ENCODE measurements at regions not wholly inside any gene's neighbourhood (a gene's known extent, or its start where the extent isn't known, plus 50 kb on each side); places are given as distances from the start of the nearest gene placed in this dataset.

- no peak for DNase-seq
Measured at GRCh38 chr5:121218086-121218485, 633.6 kb upstream of the FTMT start.

GRCh38 chr5:121221483-121221882 is 630.2 kb upstream of the FTMT start:
- no peak for DNase-seq

GRCh38 chr5:121226765-121227164 is 624.9 kb upstream of the FTMT start:
- no peak for DNase-seq

GRCh38 chr5:121239951-121240350 is 611.7 kb upstream of the FTMT start:
- no peak for DNase-seq

- DNase-seq = no peak
Measured at GRCh38 chr5:121246971-121247370, 604.7 kb upstream of the FTMT start.

GRCh38 chr5:121251954-121252353 is 599.7 kb upstream of the FTMT start:
- no peak for DNase-seq

GRCh38 chr5:121257621-121258020 is 594.1 kb upstream of the FTMT start:
- peak in 1 of 2 donors; percentile 3 for DNase-seq

GRCh38 chr5:121263456-121263855 is 588.2 kb upstream of the FTMT start:
- no peak for DNase-seq

- DNase-seq = no peak
Measured at GRCh38 chr5:121264605-121265004, 587.1 kb upstream of the FTMT start.

GRCh38 chr5:121271546-121271945 is 580.1 kb upstream of the FTMT start:
- no peak for DNase-seq

- DNase-seq = peak in 1 of 2 donors; percentile 13
Measured at GRCh38 chr5:121273833-121274433, 577.7 kb upstream of the FTMT start.

GRCh38 chr5:121279801-121280200 is 571.9 kb upstream of the FTMT start:
- no peak for DNase-seq

GRCh38 chr5:121285801-121286521 is 565.7 kb upstream of the FTMT start:
- no peak for DNase-seq

- no peak for DNase-seq
Measured at GRCh38 chr5:121288781-121289180, 562.9 kb upstream of the FTMT start.

- no peak for DNase-seq
Measured at GRCh38 chr5:121292664-121293063, 559.0 kb upstream of the FTMT start.

- no peak for DNase-seq
Measured at GRCh38 chr5:121296356-121296755, 555.3 kb upstream of the FTMT start.

- no peak for DNase-seq
Measured at GRCh38 chr5:121299153-121299552, 552.5 kb upstream of the FTMT start.

GRCh38 chr5:121304838-121305237 is 546.8 kb upstream of the FTMT start:
- no peak for DNase-seq

GRCh38 chr5:121313886-121314285 is 537.8 kb upstream of the FTMT start:
- DNase-seq = no peak

GRCh38 chr5:121315786-121316185 is 535.9 kb upstream of the FTMT start:
- no peak for DNase-seq

- no peak for DNase-seq
Measured at GRCh38 chr5:121319292-121319691, 532.4 kb upstream of the FTMT start.

- DNase-seq = no peak
Measured at GRCh38 chr5:121325930-121326329, 525.8 kb upstream of the FTMT start.

GRCh38 chr5:121350181-121350930 is 501.3 kb upstream of the FTMT start:
- DNase-seq = no peak

GRCh38 chr5:121366515-121366914 is 485.2 kb upstream of the FTMT start:
- DNase-seq = no peak

Measured in inflammatory macrophage (primary cell).